KMS-11 (cell line): ENCODE measurements at regions not wholly inside any gene's neighbourhood (a gene's known extent, or its start where the extent isn't known, plus 50 kb on each side); places are given as distances from the start of the nearest gene placed in this dataset.

Experiments
- H2AFZ ChIP-seq: fragments of 200-600 bp; sonication (generic); 2 replicates; pipeline ENCODE4 v1.6.1; 2016; ENCODE audit warnings: antibody characterized with exemption, mixed run types, low read depth
- H3K27ac ChIP-seq: fragments of 200-600 bp; sonication (generic); 2 replicates; pipeline ENCODE4 v1.6.1; 2016; ENCODE audit warnings: mild to moderate bottlenecking, mixed run types
- H3K27me3 ChIP-seq: fragments of 200-600 bp; sonication (generic); 2 replicates; pipeline ENCODE4 v1.6.1; 2017; ENCODE audit warnings: mild to moderate bottlenecking, low read depth, mixed run types, moderate library complexity; ENCODE audit not compliant: insufficient read depth
- H3K36me3 ChIP-seq: fragments of 200-600 bp; sonication (generic); 2 replicates; pipeline ENCODE4 v1.6.1; 2017; ENCODE audit warnings: mild to moderate bottlenecking, mixed run types; ENCODE audit not compliant: insufficient read depth
- H3K4me1 ChIP-seq: fragments of 200-600 bp; sonication (generic); 2 replicates; pipeline ENCODE4 v1.6.1; 2016; ENCODE audit warnings: mild to moderate bottlenecking, low read depth, mixed run types; ENCODE audit not compliant: poor library complexity, severe bottlenecking
- H3K4me2 ChIP-seq: fragments of 200-600 bp; sonication (generic); 2 replicates; pipeline ENCODE4 v1.7.0; 2016; ENCODE audit warnings: mild to moderate bottlenecking, mixed run types
- H3K4me3 ChIP-seq: fragments of 200-600 bp; sonication (generic); IDR thresholded peaks from 2 replicates; pipeline ENCODE4 v1.6.1; 2017; ENCODE audit warnings: low read depth, low read length, mixed read lengths; ENCODE audit not compliant: insufficient read depth
- H3K79me2 ChIP-seq: fragments of 200-600 bp; sonication (generic); 2 replicates; pipeline ENCODE4 v1.6.1; 2016; ENCODE audit warnings: low read depth, mixed run types; ENCODE audit not compliant: insufficient read depth
- H3K9ac ChIP-seq: fragments of 200-600 bp; sonication (generic); 2 replicates; pipeline ENCODE4 v1.6.1; 2016; ENCODE audit warnings: mild to moderate bottlenecking, mixed run types
- H4K20me1 ChIP-seq: fragments of 200-600 bp; sonication (generic); 2 replicates; pipeline ENCODE4 v1.6.1; 2016; ENCODE audit warnings: mild to moderate bottlenecking, mixed run types; ENCODE audit not compliant: insufficient read depth
- CTCF ChIP-seq: fragments of 200-600 bp; sonication (generic); conservative IDR thresholded peaks from 2 replicates; pipeline ENCODE4 v1.6.1; 2017; ENCODE audit warnings: low read depth, mild to moderate bottlenecking, antibody characterized with exemption, low read length, moderate library complexity, mixed read lengths

GRCh38 chr6:170033666-170034065 lies 257.2 kb downstream of the DLL1 start:
- no peak for TF ChIP-seq CTCF
- Histone ChIP-seq H2AFZ (no peak overlapping the region), H3K79me2 (no peaks in the 10 kb centered on the region), H3K4me1 (no peaks in the 10 kb centered on the region), H3K9ac (no peak overlapping the region), H3K4me3 (no peak overlapping the region), H4K20me1 (no peaks in the 10 kb centered on the region), H3K27ac (no peak overlapping the region), H3K36me3 (no peaks in the 10 kb centered on the region), H3K4me2 (no peak overlapping the region), H3K27me3 (peaks cover 7% of the 10 kb centered on the region; the same call in 1 of the 2 replicates)

GRCh38 chr6:170032706-170033309 lies 258.1 kb downstream of the DLL1 start:
- no peak overlapping the region for H3K4me2 ChIP-seq
- H3K79me2 ChIP-seq: no peaks in the 10 kb centered on the region
- TF ChIP-seq CTCF: no peak
- no peak overlapping the region for H3K27ac ChIP-seq
- H3K27me3 ChIP-seq: peaks cover 7% of the 10 kb centered on the region; the same call in 1 of the 2 replicates
- no peaks in the 10 kb centered on the region for H3K4me1 ChIP-seq
- no peak overlapping the region for H2AFZ ChIP-seq
- H3K36me3 ChIP-seq: no peaks in the 10 kb centered on the region
- no peak overlapping the region for H3K4me3 ChIP-seq
- no peak overlapping the region for H3K9ac ChIP-seq
- H4K20me1 ChIP-seq: no peaks in the 10 kb centered on the region

- no peak overlapping the region for H3K4me3 ChIP-seq
- no peaks in the 10 kb centered on the region for H3K79me2 ChIP-seq
- H3K36me3 ChIP-seq: no peaks in the 10 kb centered on the region
- H3K4me2 ChIP-seq: no peak overlapping the region
- TF ChIP-seq CTCF: no peak
- H3K27ac ChIP-seq: no peak overlapping the region
- no peaks in the 10 kb centered on the region for H3K4me1 ChIP-seq
- no peaks in the 10 kb centered on the region for H4K20me1 ChIP-seq
- no peak overlapping the region for H2AFZ ChIP-seq
- peaks cover 7% of the 10 kb centered on the region; the same call in 1 of the 2 replicates for H3K27me3 ChIP-seq
- no peak overlapping the region for H3K9ac ChIP-seq
Measured at GRCh38 chr6:170032197-170032596, 258.7 kb downstream of the DLL1 start.

GRCh38 chr6:170031684-170032121 lies 259.2 kb downstream of the DLL1 start:
- no peaks in the 10 kb centered on the region for H4K20me1 ChIP-seq
- no peaks in the 10 kb centered on the region for H3K79me2 ChIP-seq
- no peak overlapping the region for H3K4me3 ChIP-seq
- no peak overlapping the region for H3K27ac ChIP-seq
- no peak for TF ChIP-seq CTCF
- H3K9ac ChIP-seq: no peak overlapping the region
- no peak overlapping the region for H2AFZ ChIP-seq
- H3K27me3 ChIP-seq: peaks cover 7% of the 10 kb centered on the region; the same call in 1 of the 2 replicates
- no peaks in the 10 kb centered on the region for H3K4me1 ChIP-seq
- no peak overlapping the region for H3K4me2 ChIP-seq
- no peaks in the 10 kb centered on the region for H3K36me3 ChIP-seq
